Activated naive CD8-positive, alpha-beta T cell treated with anti-CD3 and anti-CD28 coated beads for 36 hours (primary cell): ENCODE measurements at regions not wholly inside any gene's neighbourhood (a gene's known extent, or its start where the extent isn't known, plus 50 kb on each side); places are given as distances from the start of the nearest gene placed in this dataset.
"Not testable (repeated sequence)": the region's sequence is repeated elsewhere in the genome, so short reads cannot be mapped to it uniquely, and the experiment has no call there.

Experiments used
- DNase-seq: peaks from one replicate; pipeline ENCODE4 v3.0.0; 2021
- H3K27ac Mint-ChIP-seq: one replicate; pipeline ENCODE4 v1.8.0; 2022; ENCODE audit warnings: mild to moderate bottlenecking, moderate library complexity, mixed read lengths
- H3K27me3 Mint-ChIP-seq: one replicate; pipeline ENCODE4 v1.8.0; 2022; ENCODE audit warnings: mild to moderate bottlenecking, mixed read lengths
- H3K36me3 Mint-ChIP-seq: one replicate; pipeline ENCODE4 v1.8.0; 2021; ENCODE audit warnings: mild to moderate bottlenecking, mixed read lengths
- H3K4me1 Mint-ChIP-seq: one replicate; pipeline ENCODE4 v1.8.0; 2021; ENCODE audit warnings: mixed read lengths
- H3K4me3 Mint-ChIP-seq: one replicate; pipeline ENCODE4 v1.8.0; 2022; ENCODE audit warnings: mild to moderate bottlenecking, moderate library complexity, mixed read lengths
- H3K9me3 Mint-ChIP-seq: one replicate; pipeline ENCODE4 v1.8.0; 2022; ENCODE audit warnings: mixed read lengths

DNA sequence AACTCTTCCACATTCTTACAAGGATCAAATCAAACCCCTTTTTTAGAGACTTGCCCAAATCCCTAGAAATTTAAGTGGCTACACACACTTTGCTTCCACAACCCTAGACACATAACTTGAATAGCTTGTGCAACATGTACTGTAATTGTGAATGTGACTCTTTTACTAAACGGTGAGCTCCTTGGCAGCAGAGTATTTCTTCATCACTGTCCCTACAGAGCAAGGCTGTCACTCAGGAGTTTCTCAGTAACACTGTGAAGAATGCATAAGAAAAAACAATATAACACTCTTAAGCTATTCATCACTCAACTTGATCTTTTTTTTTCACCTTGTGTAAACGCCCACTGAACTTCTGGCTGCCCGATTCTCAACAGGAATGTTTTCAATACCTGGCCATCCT, 53.8 kb upstream of the ADAMTS18 start:
- Mint-ChIP-seq H3K9me3 (peaks cover 3% of the 10 kb centered on the region), H3K27ac (no peak overlapping the region), H3K36me3 (no peaks in the 10 kb centered on the region), H3K4me3 (no peak overlapping the region), H3K4me1 (no peaks in the 10 kb centered on the region), H3K27me3 (peaks cover 9% of the 10 kb centered on the region)
- DNase-seq = no peak

- Mint-ChIP-seq H3K4me1 (no peaks in the 10 kb centered on the region), H3K4me3 (no peak overlapping the region), H3K9me3 (peaks cover 3% of the 10 kb centered on the region), H3K36me3 (no peaks in the 10 kb centered on the region), H3K27ac (no peak overlapping the region), H3K27me3 (peaks cover 4% of the 10 kb centered on the region)
- no peak for DNase-seq
Measured at GRCh38 chr16:77491091-77491490, 56.3 kb upstream of the ADAMTS18 start.

- Mint-ChIP-seq H3K27ac (no peak overlapping the region), H3K36me3 (no peaks in the 10 kb centered on the region), H3K27me3 (peaks cover 12% of the 10 kb centered on the region), H3K9me3 (peaks cover 3% of the 10 kb centered on the region), H3K4me1 (no peaks in the 10 kb centered on the region), H3K4me3 (no peak overlapping the region)
- DNase-seq = no peak
Measured at GRCh38 chr16:77496934-77497333, 62.1 kb upstream of the ADAMTS18 start.

GRCh38 chr16:77499373-77500285, 64.8 kb upstream of the ADAMTS18 start:
- peaks cover 3% of the 10 kb centered on the region for H3K9me3 Mint-ChIP-seq
- H3K27me3 Mint-ChIP-seq = peaks cover 16% of the 10 kb centered on the region
- H3K27ac Mint-ChIP-seq = no peak overlapping the region

GRCh38 chr16:77500286-77500598, 65.4 kb upstream of the ADAMTS18 start:
- no peaks in the 10 kb centered on the region for H3K36me3 Mint-ChIP-seq
- no peak overlapping the region for H3K4me3 Mint-ChIP-seq
- DNase-seq = no peak
- peaks cover 15% of the 10 kb centered on the region for H3K27me3 Mint-ChIP-seq
- H3K9me3 Mint-ChIP-seq = peaks cover 3% of the 10 kb centered on the region
- no peak overlapping the region for H3K27ac Mint-ChIP-seq
- no peaks in the 10 kb centered on the region for H3K4me1 Mint-ChIP-seq

More at GRCh38 chr16:77499373-77500285, 64.8 kb upstream of the ADAMTS18 start:
- Mint-ChIP-seq H3K36me3 (no peaks in the 10 kb centered on the region), H3K4me1 (no peaks in the 10 kb centered on the region), H3K4me3 (no peak overlapping the region)
- DNase-seq = no peak

DNA sequence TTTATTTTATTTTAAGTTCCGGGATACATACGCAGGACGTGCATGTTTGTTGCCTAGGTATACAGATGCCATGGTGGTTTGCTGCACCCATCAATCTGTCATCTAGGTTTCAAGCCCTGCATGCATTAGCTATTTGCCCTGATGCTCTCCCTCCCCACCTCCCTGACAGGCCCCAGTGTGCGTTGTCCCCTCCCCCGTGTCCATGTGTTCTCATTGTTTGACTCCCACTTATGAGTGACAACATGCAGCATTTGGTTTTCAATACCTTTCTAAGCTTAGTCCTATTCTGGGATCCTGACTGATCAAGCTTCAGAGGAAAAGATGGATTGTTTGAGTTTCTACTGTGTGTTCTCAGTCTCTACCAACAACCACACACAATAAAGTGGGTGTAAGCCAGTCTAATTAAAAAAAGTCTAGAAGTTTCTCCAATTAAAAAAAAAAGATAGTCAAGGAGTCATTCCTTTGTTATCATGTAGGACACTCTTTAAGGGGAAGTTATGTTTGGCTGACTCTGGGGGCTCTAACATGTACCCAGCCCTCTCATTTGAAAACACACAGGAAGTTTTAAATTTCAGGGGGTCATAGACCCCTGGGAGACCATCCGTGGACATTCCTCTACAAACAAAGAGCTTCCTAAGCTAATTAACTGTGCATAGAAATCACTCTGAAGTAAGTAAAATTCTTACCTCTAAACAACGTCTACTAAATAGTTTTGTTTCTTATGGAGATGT, 66.3 kb upstream of the ADAMTS18 start:
- H3K9me3 Mint-ChIP-seq = peaks cover 3% of the 10 kb centered on the region
- no peaks in the 10 kb centered on the region for H3K36me3 Mint-ChIP-seq
- no peak overlapping the region for H3K4me3 Mint-ChIP-seq
- DNase-seq = no peak
- peaks cover 12% of the 10 kb centered on the region for H3K27me3 Mint-ChIP-seq
- H3K27ac Mint-ChIP-seq = no peak overlapping the region
- no peaks in the 10 kb centered on the region for H3K4me1 Mint-ChIP-seq

GRCh38 chr16:77502448-77502847, 67.6 kb upstream of the ADAMTS18 start:
- peaks cover 12% of the 10 kb centered on the region for H3K27me3 Mint-ChIP-seq
- H3K9me3 Mint-ChIP-seq = no peaks in the 10 kb centered on the region
- H3K4me3 Mint-ChIP-seq = no peak overlapping the region
- no peak for DNase-seq
- H3K27ac Mint-ChIP-seq = no peak overlapping the region
- H3K36me3 Mint-ChIP-seq = no peaks in the 10 kb centered on the region
- H3K4me1 Mint-ChIP-seq = no peaks in the 10 kb centered on the region

DNA sequence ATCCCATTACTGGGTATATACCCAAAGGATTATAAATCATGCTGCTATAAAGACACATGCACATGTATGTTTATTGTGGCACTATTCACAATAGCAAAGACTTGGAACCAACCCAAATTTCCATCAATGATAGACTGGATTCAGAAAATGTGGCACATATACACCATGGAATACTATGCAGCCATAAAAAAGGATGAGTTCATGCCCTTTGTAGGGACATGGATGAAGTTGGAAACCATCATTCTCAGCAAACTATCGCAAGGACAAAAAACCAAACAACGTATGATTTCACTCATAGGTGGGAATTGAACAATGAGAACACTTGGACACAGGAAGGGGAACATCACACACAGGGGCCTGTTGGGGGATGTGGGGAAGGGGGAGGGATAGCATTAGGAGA, 71.7 kb upstream of the ADAMTS18 start:
- not testable (repeated sequence) for H3K4me1 Mint-ChIP-seq, H3K4me3 Mint-ChIP-seq, H3K27me3 Mint-ChIP-seq, H3K9me3 Mint-ChIP-seq, DNase-seq, H3K36me3 Mint-ChIP-seq, H3K27ac Mint-ChIP-seq

GRCh38 chr16:77509051-77509450, 74.2 kb upstream of the ADAMTS18 start:
- no peaks in the 10 kb centered on the region for H3K4me1 Mint-ChIP-seq
- no peak overlapping the region for H3K4me3 Mint-ChIP-seq

GRCh38 chr16:77509796-77510195, 75.0 kb upstream of the ADAMTS18 start:
- no peak for DNase-seq
- Mint-ChIP-seq H3K9me3 (no peaks in the 10 kb centered on the region), H3K4me3 (no peak overlapping the region), H3K36me3 (no peaks in the 10 kb centered on the region), H3K27ac (no peak overlapping the region), H3K4me1 (no peaks in the 10 kb centered on the region), H3K27me3 (peaks cover 5% of the 10 kb centered on the region)

More at GRCh38 chr16:77509051-77509450, 74.2 kb upstream of the ADAMTS18 start:
- no peak for DNase-seq
- H3K9me3 Mint-ChIP-seq = no peaks in the 10 kb centered on the region
- H3K36me3 Mint-ChIP-seq = no peaks in the 10 kb centered on the region
- peaks cover 5% of the 10 kb centered on the region for H3K27me3 Mint-ChIP-seq
- H3K27ac Mint-ChIP-seq = no peak overlapping the region

DNA sequence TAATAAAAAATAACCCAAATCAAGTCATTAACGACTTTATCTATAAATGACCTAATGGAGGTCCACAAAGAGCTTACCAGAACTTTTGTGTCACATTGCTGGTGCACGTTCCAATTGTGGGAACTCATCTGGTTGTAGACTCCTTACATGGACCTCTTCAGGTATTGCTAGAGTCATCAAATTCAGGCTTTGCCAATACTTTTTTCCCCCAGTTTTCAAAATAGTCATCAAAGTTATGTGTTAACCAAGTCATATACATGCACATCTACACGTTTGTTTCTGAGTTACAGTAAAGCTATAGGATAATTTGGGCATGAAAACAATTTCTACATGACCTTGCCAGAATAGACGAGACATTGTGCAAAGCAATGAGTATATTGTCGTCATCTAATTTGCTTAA, 76.2 kb upstream of the ADAMTS18 start:
- DNase-seq = no peak
- Mint-ChIP-seq H3K4me3 (no peak overlapping the region), H3K36me3 (no peaks in the 10 kb centered on the region), H3K4me1 (no peaks in the 10 kb centered on the region), H3K27ac (no peak overlapping the region), H3K9me3 (no peaks in the 10 kb centered on the region), H3K27me3 (peaks cover 5% of the 10 kb centered on the region)

GRCh38 chr16:77514500-77515220, 79.8 kb upstream of the ADAMTS18 start:
- Mint-ChIP-seq H3K9me3 (no peaks in the 10 kb centered on the region), H3K4me3 (no peak overlapping the region), H3K36me3 (no peaks in the 10 kb centered on the region), H3K27me3 (no peaks in the 10 kb centered on the region), H3K27ac (no peak overlapping the region), H3K4me1 (no peaks in the 10 kb centered on the region)
- DNase-seq = no peak

DNA sequence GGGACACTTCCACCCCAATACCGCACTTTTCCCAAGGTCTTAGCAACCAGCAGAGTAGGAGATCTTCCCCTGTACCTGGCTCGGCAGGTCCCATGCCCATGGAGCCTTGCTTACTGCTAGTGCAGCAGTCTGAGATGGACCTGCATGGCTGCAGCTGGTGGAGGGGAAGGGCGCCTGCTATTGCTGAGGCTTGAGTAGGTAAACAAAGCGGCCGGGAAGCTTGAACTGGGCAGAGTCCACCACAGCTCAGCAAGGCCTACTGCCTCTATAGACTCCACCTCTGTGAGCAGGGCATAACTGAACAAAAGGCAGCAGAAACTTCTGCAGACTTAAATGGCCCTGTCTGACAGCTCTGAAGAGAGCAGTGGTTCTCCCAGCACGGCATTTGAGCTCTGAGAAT, 90.4 kb upstream of the ADAMTS18 start:
- H3K27ac Mint-ChIP-seq, H3K36me3 Mint-ChIP-seq, H3K4me3 Mint-ChIP-seq, H3K27me3 Mint-ChIP-seq, H3K4me1 Mint-ChIP-seq, DNase-seq: not testable (repeated sequence)
- peaks cover 13% of the 10 kb centered on the region for H3K9me3 Mint-ChIP-seq

DNA sequence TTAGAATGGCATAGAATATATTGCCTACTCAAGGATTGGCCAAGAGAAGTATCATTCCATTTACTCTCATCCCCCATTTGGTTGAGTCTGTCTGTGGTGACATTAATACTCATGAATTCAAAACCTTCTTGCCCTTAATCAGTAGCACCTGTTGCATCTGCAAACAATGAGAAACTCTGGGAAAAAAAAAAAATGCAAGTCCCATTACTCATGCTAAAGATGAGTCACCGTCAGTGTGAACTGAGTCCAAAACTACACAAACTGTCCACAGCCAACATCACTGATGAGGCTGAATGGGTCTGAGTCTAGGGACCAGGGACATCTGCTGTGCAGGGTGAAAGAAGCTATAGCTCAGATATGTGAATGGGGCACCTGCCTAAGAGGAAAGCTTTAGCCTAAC, 96.9 kb upstream of the ADAMTS18 start:
- no peak for DNase-seq
- H3K36me3 Mint-ChIP-seq = no peaks in the 10 kb centered on the region
- no peak overlapping the region for H3K27ac Mint-ChIP-seq
- H3K4me3 Mint-ChIP-seq = no peak overlapping the region
- H3K4me1 Mint-ChIP-seq = no peaks in the 10 kb centered on the region
- peaks cover 1% of the 10 kb centered on the region for H3K9me3 Mint-ChIP-seq
- peaks cover 6% of the 10 kb centered on the region for H3K27me3 Mint-ChIP-seq

DNA sequence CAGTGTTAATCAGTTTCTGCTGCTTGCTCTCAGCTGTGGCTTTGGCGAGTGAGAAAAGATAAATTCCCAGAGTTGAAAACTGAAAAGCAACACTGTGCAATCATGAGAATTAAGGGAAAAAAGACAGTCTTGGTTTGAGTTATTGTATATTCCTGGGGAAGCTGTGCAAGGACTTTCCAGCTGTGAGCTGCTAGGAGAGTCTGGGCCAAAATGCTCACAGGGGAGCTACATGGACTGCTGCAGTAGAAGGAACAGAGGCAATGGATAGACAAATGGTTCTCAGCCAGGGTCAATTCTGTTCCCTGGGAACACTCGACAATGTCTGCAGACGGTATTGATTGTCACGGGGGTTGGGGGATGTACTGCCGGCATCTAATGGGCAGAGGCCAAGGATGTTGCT, 102.0 kb upstream of the ADAMTS18 start:
- Mint-ChIP-seq H3K27me3 (peaks cover 22% of the 10 kb centered on the region), H3K4me3 (no peak overlapping the region), H3K27ac (no peak overlapping the region), H3K36me3 (no peaks in the 10 kb centered on the region), H3K9me3 (no peaks in the 10 kb centered on the region), H3K4me1 (no peaks in the 10 kb centered on the region)
- DNase-seq = no peak
